SJCRH30 (cell line): ENCODE measurements at regions not wholly inside any gene's neighbourhood (a gene's known extent, or its start where the extent isn't known, plus 50 kb on each side); places are given as distances from the start of the nearest gene placed in this dataset.
"Not testable (repeated sequence)": the region's sequence is repeated elsewhere in the genome, so short reads cannot be mapped to it uniquely, and the experiment has no call there.

ENCODE experiments used
- DNase-seq, 2 experiments: peaks; one replicate each; pipeline ENCODE4 v3.0.0-alpha.2; 2015 to 2020
- H3K27ac ChIP-seq: fragments of 250-450 bp; sonication (Bioruptor Pico); 2 replicates; pipeline ENCODE4 v1.5.1; 2020; ENCODE audit warnings: mild to moderate bottlenecking, moderate library complexity
- H3K27me3 ChIP-seq: fragments of 250-450 bp; sonication (Bioruptor Pico); 2 replicates; pipeline ENCODE4 v1.5.1; 2020; ENCODE audit warnings: mild to moderate bottlenecking, moderate library complexity
- H3K36me3 ChIP-seq: fragments of 250-450 bp; sonication (Bioruptor Pico); 2 replicates; pipeline ENCODE4 v1.5.1; 2020; ENCODE audit warnings: mild to moderate bottlenecking, moderate library complexity
- H3K4me1 ChIP-seq: fragments of 250-450 bp; sonication (Bioruptor Pico); 2 replicates; pipeline ENCODE4 v1.5.1; 2020; ENCODE audit warnings: mild to moderate bottlenecking, moderate library complexity
- H3K4me3 ChIP-seq: fragments of 250-450 bp; sonication (Bioruptor Pico); 2 replicates; pipeline ENCODE4 v1.5.1; 2020; ENCODE audit warnings: mild to moderate bottlenecking, moderate library complexity
- H3K9me3 ChIP-seq: fragments of 250-450 bp; sonication (Bioruptor Pico); replicated peaks from 2 replicates; pipeline ENCODE4 v1.5.1; 2020; ENCODE audit warnings: mild to moderate bottlenecking, moderate library complexity

DNA sequence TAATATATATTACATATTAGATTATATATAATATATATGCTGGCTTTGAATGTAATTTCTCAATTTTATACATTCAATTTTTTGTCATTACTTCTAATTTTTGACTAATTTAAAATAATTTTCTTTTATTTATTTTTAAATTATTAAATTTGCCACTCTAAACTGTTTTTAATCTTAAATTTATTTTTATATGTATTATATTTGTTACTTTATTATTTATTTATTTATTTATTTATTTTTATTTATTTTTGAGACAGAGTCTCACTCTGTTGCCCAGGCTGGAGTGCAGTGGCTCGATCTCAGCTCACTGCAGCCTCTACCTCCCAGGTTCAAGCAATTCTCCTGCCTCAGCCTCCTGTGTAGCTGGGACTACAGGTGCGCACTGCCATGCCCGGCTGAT, 473.0 kb downstream of the PLOD2 start:
- not testable (repeated sequence) for H3K36me3 ChIP-seq, H3K4me1 ChIP-seq, H3K9me3 ChIP-seq, H3K4me3 ChIP-seq, H3K27me3 ChIP-seq, DNase-seq, H3K27ac ChIP-seq

DNA sequence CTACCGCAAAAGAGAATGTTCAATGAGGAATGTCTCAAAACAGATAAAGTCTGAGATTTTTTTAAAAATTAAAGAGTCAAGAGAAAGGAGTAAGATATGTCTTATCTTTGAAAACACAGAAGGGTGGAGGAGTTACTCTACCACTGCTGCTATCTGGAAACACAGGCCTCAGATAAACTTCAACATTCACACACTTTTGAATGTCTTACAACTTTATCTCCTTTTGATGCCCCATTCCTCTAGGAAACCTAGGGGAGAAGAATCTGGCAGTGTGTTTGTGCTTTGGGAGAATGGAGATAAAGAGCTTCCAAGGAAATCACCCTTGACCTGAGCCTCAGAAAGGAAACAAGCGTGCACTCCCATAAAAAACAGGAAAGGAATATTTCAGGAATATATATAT, 468.2 kb downstream of the PLOD2 start:
- no peak for DNase-seq
- Histone ChIP-seq H3K27ac (no peak overlapping the region), H3K9me3 (no peaks in the 10 kb centered on the region), H3K4me1 (no peaks in the 10 kb centered on the region), H3K27me3 (no peaks in the 10 kb centered on the region), H3K36me3 (no peaks in the 10 kb centered on the region), H3K4me3 (no peak overlapping the region)

GRCh38 chr3:145696011-145696410, 465.0 kb downstream of the PLOD2 start:
- DNase-seq: no peak
- H3K36me3 ChIP-seq: no peaks in the 10 kb centered on the region
- no peaks in the 10 kb centered on the region for H3K27me3 ChIP-seq
- no peak overlapping the region for H3K27ac ChIP-seq
- no peaks in the 10 kb centered on the region for H3K9me3 ChIP-seq
- H3K4me3 ChIP-seq: no peak overlapping the region
- no peaks in the 10 kb centered on the region for H3K4me1 ChIP-seq

DNA sequence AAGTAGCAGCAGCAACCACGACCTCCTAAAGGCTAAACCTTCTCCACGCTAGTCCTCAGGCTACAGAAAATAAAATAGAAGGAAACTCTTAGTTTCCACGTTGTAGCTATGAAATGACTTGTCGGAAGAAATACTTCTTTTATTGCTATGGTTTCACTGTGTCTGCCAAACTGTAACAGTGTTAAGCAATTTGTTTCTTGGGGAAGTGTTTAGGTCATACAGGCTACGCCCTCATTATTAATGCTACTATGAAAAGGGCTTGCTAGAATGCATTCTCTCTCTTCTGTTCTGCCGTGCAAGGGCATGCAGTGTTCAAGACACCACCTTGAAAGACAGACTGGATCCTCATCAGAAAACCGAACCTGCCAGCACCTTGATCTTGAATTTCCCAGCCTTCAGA, 462.7 kb downstream of the PLOD2 start:
- DNase-seq: no peak
- H3K27me3 ChIP-seq: no peaks in the 10 kb centered on the region
- no peak overlapping the region for H3K27ac ChIP-seq
- no peaks in the 10 kb centered on the region for H3K9me3 ChIP-seq
- no peak overlapping the region for H3K4me3 ChIP-seq
- H3K4me1 ChIP-seq: no peaks in the 10 kb centered on the region
- H3K36me3 ChIP-seq: no peaks in the 10 kb centered on the region

DNA sequence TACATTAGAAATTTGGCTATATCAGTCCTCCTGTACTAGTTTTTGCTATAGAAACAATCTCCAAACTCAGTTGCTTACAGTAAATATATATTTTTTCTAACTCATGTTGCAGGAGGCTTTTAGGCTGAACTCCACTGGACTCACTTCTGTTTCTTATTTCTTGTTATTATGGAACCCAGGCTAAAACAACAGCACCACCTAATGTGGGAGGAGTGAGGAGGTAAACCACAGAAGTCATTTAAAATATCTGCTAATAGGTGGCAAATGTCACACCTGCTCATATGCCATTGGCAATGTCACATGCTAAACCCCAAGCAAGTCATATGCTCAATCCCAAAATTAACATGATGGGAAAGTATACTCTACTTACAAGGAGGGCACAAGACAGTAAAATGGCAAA, 462.2 kb downstream of the PLOD2 start:
- H3K9me3 ChIP-seq: no peaks in the 10 kb centered on the region
- H3K4me3 ChIP-seq: no peak overlapping the region
- no peak for DNase-seq
- H3K27ac ChIP-seq: no peak overlapping the region
- H3K27me3 ChIP-seq: no peaks in the 10 kb centered on the region
- H3K4me1 ChIP-seq: no peaks in the 10 kb centered on the region
- H3K36me3 ChIP-seq: no peaks in the 10 kb centered on the region

DNA sequence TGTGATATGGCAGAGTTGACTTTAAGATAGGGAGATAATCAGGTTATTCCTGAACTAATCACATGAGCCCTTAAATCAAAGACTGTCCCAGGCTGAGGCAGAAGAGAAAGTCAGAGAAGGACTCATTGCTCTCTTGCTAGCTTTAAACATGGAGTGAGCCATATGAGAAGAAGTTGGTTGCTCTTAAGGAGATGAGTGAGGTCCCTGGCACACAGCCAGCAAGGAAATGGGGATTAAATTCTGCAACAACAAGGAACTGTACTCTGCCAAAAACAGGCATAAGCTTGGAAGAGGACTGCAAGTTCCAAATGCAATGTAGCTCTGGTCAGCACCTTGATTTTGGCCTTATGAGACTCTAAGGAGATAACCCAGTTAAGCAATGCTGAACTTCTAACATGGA, 457.0 kb downstream of the PLOD2 start:
- Histone ChIP-seq H3K4me3 (no peak overlapping the region), H3K4me1 (no peaks in the 10 kb centered on the region), H3K27ac (no peak overlapping the region), H3K36me3 (no peaks in the 10 kb centered on the region), H3K27me3 (no peaks in the 10 kb centered on the region), H3K9me3 (no peaks in the 10 kb centered on the region)
- no peak for DNase-seq

- not testable (repeated sequence) for H3K9me3 ChIP-seq, H3K27me3 ChIP-seq, H3K4me1 ChIP-seq, DNase-seq, H3K4me3 ChIP-seq, H3K36me3 ChIP-seq, H3K27ac ChIP-seq
These were observed 451.2 kb downstream of the PLOD2 start for GRCh38 chr3:145709779-145710178.

DNA sequence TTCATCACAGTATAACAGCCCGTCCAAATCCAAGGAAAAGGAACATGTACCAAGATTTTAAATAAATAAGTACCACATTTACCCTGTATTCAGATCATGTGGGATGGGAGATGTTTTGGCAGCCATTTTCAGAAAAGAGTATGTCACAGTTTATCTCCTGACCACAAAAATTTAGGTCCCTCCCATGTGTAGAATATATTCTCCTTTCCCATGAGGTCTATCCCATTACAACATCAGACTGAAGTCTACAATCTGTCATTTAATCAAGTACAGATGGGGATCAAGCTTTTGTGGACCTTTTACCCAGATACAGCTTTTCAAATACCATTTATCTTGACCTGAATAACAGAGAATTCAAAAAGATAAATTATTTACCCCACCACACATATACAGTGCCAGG, 444.5 kb downstream of the PLOD2 start:
- Histone ChIP-seq H3K27ac (no peak overlapping the region), H3K4me3 (no peak overlapping the region), H3K4me1 (no peaks in the 10 kb centered on the region), H3K27me3 (no peaks in the 10 kb centered on the region), H3K9me3 (no peaks in the 10 kb centered on the region), H3K36me3 (no peaks in the 10 kb centered on the region)
- no peak for DNase-seq

DNA sequence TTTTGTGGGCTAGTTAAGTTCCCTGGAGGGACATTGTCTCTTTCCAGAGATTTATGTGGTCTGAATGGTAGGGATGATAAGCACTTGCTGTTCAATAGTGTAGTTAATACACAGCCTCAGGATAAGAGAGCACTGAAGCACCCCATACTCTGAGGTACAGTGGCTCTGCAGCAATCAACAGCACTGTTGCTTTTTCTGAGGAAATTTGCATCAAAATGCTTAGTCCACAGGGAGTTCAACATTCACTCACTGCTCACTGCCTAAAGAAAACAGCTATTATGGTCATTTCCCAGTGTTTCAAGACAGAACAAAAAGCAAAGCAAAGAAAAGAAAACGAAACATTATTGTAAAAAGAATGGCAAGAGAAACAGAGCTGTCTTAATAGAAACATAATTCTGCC, 441.9 kb downstream of the PLOD2 start:
- Histone ChIP-seq H3K4me3 (no peak overlapping the region), H3K9me3 (no peaks in the 10 kb centered on the region), H3K36me3 (no peaks in the 10 kb centered on the region), H3K27ac (no peak overlapping the region), H3K27me3 (no peaks in the 10 kb centered on the region), H3K4me1 (no peaks in the 10 kb centered on the region)
- DNase-seq: no peak

- no peak for DNase-seq
- H3K27ac ChIP-seq: no peak overlapping the region
- H3K27me3 ChIP-seq: no peaks in the 10 kb centered on the region
- H3K4me3 ChIP-seq: no peak overlapping the region
- no peaks in the 10 kb centered on the region for H3K9me3 ChIP-seq
- no peaks in the 10 kb centered on the region for H3K4me1 ChIP-seq
- H3K36me3 ChIP-seq: no peaks in the 10 kb centered on the region
These were observed 439.6 kb downstream of the PLOD2 start for GRCh38 chr3:145721273-145721805.

DNA sequence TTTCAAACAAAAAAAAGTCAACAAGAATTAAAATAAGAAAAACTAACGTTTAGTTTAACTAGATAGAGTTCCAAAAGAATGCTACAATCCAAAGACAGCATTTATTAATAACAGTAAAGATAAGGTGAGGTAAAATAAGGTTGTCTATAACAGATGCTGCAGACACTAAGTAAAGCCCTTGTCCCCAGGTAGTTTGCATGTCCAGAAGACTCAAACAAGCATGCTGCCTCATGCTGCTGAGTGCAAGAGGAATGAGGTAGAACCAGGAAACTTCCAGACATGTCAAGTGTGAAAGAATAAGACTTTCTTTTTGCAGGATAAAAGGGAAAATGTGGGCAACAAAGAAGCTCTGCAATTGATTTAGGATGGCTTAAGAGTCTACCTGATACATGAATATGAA, 439.2 kb downstream of the PLOD2 start:
- Histone ChIP-seq H3K4me3 (no peak overlapping the region), H3K27ac (no peak overlapping the region), H3K4me1 (no peaks in the 10 kb centered on the region), H3K9me3 (no peaks in the 10 kb centered on the region), H3K36me3 (no peaks in the 10 kb centered on the region), H3K27me3 (no peaks in the 10 kb centered on the region)
- no peak for DNase-seq

DNA sequence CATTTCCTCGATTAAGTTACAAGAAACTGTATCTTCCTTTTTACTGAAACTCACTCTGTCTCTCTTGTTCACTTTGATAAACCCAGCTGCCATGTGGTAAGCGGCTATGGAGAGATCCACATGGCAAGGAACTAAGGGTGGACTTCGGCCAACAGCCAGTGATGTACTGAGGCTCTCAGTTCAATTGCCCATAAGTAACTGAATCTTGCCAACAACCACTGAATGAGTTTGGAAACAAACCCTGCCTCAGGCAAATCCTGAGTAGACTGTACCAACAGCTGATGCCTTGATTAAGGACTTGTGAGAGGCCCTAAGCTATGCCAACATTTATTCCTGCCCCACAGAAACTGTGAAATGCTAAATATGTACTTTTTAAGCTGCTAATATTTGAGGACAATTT, 433.5 kb downstream of the PLOD2 start:
- Histone ChIP-seq H3K27ac (no peak overlapping the region), H3K36me3 (no peaks in the 10 kb centered on the region), H3K27me3 (no peaks in the 10 kb centered on the region), H3K4me1 (no peaks in the 10 kb centered on the region), H3K9me3 (no peaks in the 10 kb centered on the region), H3K4me3 (no peak overlapping the region)
- peak; percentile 26 to 61 for DNase-seq

GRCh38 chr3:145735631-145736030, 425.4 kb downstream of the PLOD2 start:
- no peak overlapping the region for H3K27ac ChIP-seq
- no peaks in the 10 kb centered on the region for H3K4me1 ChIP-seq
- H3K4me3 ChIP-seq: no peak overlapping the region
- no peaks in the 10 kb centered on the region; the same call in 1 of the 2 replicates for H3K9me3 ChIP-seq
- H3K36me3 ChIP-seq: no peaks in the 10 kb centered on the region
- no peak for DNase-seq
- H3K27me3 ChIP-seq: no peaks in the 10 kb centered on the region

- Histone ChIP-seq H3K36me3 (no peaks in the 10 kb centered on the region), H3K27me3 (no peaks in the 10 kb centered on the region), H3K4me3 (no peak overlapping the region), H3K27ac (no peak overlapping the region), H3K9me3 (no peaks in the 10 kb centered on the region; the same call in 1 of the 2 replicates), H3K4me1 (no peaks in the 10 kb centered on the region)
- DNase-seq: no peak
These were observed 423.0 kb downstream of the PLOD2 start for GRCh38 chr3:145737952-145738351.

DNA sequence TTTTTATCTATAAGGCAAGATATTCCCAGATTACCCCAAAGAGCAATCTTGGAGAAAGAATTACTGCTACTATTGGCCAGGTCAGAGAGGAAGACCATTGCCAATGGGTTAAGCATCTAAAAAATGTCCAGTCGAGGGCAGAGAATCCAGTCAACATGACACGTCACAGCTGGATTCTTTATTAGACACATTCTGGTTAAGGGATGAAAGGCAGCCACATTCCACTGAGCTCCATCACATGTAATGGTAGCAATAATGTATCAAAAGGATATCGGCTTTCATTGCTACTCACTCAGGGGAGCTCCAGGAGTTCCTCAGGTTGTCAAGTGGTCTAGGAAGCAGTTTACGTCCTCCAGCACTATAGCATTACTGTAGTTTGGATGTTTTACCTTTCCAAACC, 421.1 kb downstream of the PLOD2 start:
- Histone ChIP-seq H3K27ac (no peak overlapping the region), H3K4me3 (no peak overlapping the region), H3K36me3 (no peaks in the 10 kb centered on the region), H3K27me3 (no peaks in the 10 kb centered on the region), H3K4me1 (no peaks in the 10 kb centered on the region), H3K9me3 (no peaks in the 10 kb centered on the region)
- DNase-seq: no peak

GRCh38 chr3:145750657-145751056, 410.3 kb downstream of the PLOD2 start:
- no peak overlapping the region for H3K4me3 ChIP-seq
- no peak overlapping the region for H3K27ac ChIP-seq
- H3K4me1 ChIP-seq: no peaks in the 10 kb centered on the region
- H3K27me3 ChIP-seq: no peaks in the 10 kb centered on the region
- no peaks in the 10 kb centered on the region for H3K36me3 ChIP-seq
- no peak for DNase-seq
- H3K9me3 ChIP-seq: no peaks in the 10 kb centered on the region; the same call in 1 of the 2 replicates

- Histone ChIP-seq H3K27me3 (no peaks in the 10 kb centered on the region), H3K36me3 (no peaks in the 10 kb centered on the region), H3K4me1 (no peaks in the 10 kb centered on the region), H3K9me3 (no peaks in the 10 kb centered on the region; the same call in 1 of the 2 replicates), H3K27ac (no peak overlapping the region), H3K4me3 (no peak overlapping the region)
- no peak for DNase-seq
These were observed 408.4 kb downstream of the PLOD2 start for GRCh38 chr3:145752576-145752975.
